Gastrocnemius medialis (tissue), 4 donors: ENCODE measurements at regions not wholly inside any gene's neighbourhood (a gene's known extent, or its start where the extent isn't known, plus 50 kb on each side); places are given as distances from the start of the nearest gene placed in this dataset.
A peak's percentile ranks its signal among the peaks of the same experiment; 100 is the strongest.

ENCODE experiments used
- ATAC-seq, 2 donors: fragments of 150-250 bp; one replicate each; pipeline ENCODE4 v1.9.1; 2016
- DNase-seq, 2 donors: peaks; one replicate each; pipeline ENCODE4 v3.0.0-alpha.2; 2019
- H3K27ac ChIP-seq, 4 donors: fragments of 200-600 bp; sonication (generic); 1 replicate in 1 of 4; 2 replicates in 3 of 4; pipeline ENCODE4 v1.5.1; 2016 to 2018; ENCODE audit warnings: mild to moderate bottlenecking in 2 of 4, moderate library complexity in 1 of 4
- H3K27me3 ChIP-seq, 3 donors: fragments of 200-600 bp; sonication (generic) in 2 of 3; 1 replicate in 1 of 3; 2 replicates in 2 of 3; pipeline versions ENCODE4 v1.5.1 to v1.6.0; 2016 to 2019; ENCODE audit warnings: mild to moderate bottlenecking in 1 of 3, moderate library complexity in 1 of 3
- H3K36me3 ChIP-seq, 2 donors: fragments of 200-600 bp; sonication (generic) in 1 of 2; one replicate each; pipeline ENCODE4 v1.5.1; 2017 to 2018
- H3K4me1 ChIP-seq, 2 donors: fragments of 200-600 bp; sonication (generic) in 1 of 2; one replicate each; pipeline ENCODE4 v1.5.1; 2016 to 2017; ENCODE audit warnings: mild to moderate bottlenecking in 2 of 2
- H3K4me3 ChIP-seq, 4 donors: fragments of 200-600 bp; sonication (generic) in 3 of 4; 1 replicate in 1 of 4; 2 replicates in 3 of 4; pipeline ENCODE4 v1.5.1; 2016 to 2019; ENCODE audit warnings: mild to moderate bottlenecking in 2 of 4
- H3K9me3 ChIP-seq, 3 donors: fragments of 200-600 bp; sonication (generic) in 2 of 3; 1 replicate in 1 of 3; 2 replicates in 2 of 3; pipeline ENCODE4 v1.5.1; 2016 to 2019
- CTCF ChIP-seq, 5 experiments: fragments of 450-650 bp in 3 of 5; fragments of 200-600 bp in 2 of 5; sonication (generic) in 2 of 5; IDR thresholded peaks in 4 of 5; conservative IDR thresholded peaks in 1 of 5; 1 replicate in 4 of 5; 2 replicates in 1 of 5; pipeline ENCODE4 v1.5.1; 2016 to 2019; ENCODE audit warnings: antibody characterized with exemption in 5 of 5, mild to moderate bottlenecking in 3 of 5, moderate library complexity in 3 of 5
- POLR2A ChIP-seq, 2 donors: fragments of 450-650 bp; IDR thresholded peaks; one replicate each; pipeline ENCODE4 v1.6.1; 2017; ENCODE audit warnings: antibody characterized with exemption in 2 of 2, mild to moderate bottlenecking in 2 of 2, moderate library complexity in 2 of 2
- in situ Hi-C, 4 donors: fragments of 200-750 bp; cut with MboI; loops; one replicate each; pipeline versions ENCODE4 v1.15.0 to v1.8.0; 2017; ENCODE audit warnings: low sequenced_read_pairs in 4 of 4
- intact Hi-C: fragments of 100-400 bp; cut with DNase I; formaldehyde crosslinking; loops from one replicate; pipeline ENCODE4 v1.15.1; 2023; ENCODE audit warnings: low total_unique reads

GRCh38 chr1:60904099-60904851, 178.1 kb upstream of the NFIA start:
- Histone ChIP-seq H3K27ac (peak overlapping the region; percentile 87 to 90 (median 88)), H3K4me1 (peaks cover 42 to 51% of the 10 kb centered on the region in 2 donors), H3K36me3 (no peaks in the 10 kb centered on the region), H3K4me3 (no peak overlapping the region), H3K27me3 (no peaks in the 10 kb centered on the region), H3K9me3 (no peaks in the 10 kb centered on the region)
- in situ Hi-C loops (no loop called here), intact Hi-C loops (loop anchor here (2.0 kb wide), 1 partner anchor 139 kb away; no protein-coding TSS in a partner anchor)
- DNase-seq = peak; percentile 80 to 93
- no peak for TF ChIP-seq POLR2A (IDR thresholded peaks at IDR 0.05)
- no peak for TF ChIP-seq CTCF (IDR thresholded peaks at IDR 0.05 in 4 of 5, conservative IDR thresholded peaks at IDR 0.05 in 1 of 5)
- peak; percentile 86 to 89 for ATAC-seq

- no peaks in the 10 kb centered on the region for H3K27me3 ChIP-seq
- ATAC-seq = peak; percentile 83 to 85
- H3K36me3 ChIP-seq = no peaks in the 10 kb centered on the region
- no peak for TF ChIP-seq CTCF (IDR thresholded peaks at IDR 0.05 in 4 of 5, conservative IDR thresholded peaks at IDR 0.05 in 1 of 5)
- no peak for TF ChIP-seq POLR2A (IDR thresholded peaks at IDR 0.05)
- peak overlapping the region; percentile 87 to 90 (median 88) for H3K27ac ChIP-seq
- H3K4me3 ChIP-seq = no peak overlapping the region
- in situ Hi-C loops = no loop called here
- no peaks in the 10 kb centered on the region for H3K9me3 ChIP-seq
- intact Hi-C loops = no loop called here
- peaks cover 42 to 51% of the 10 kb centered on the region in 2 donors for H3K4me1 ChIP-seq
- DNase-seq = peak; percentile 86 to 96
Measured at GRCh38 chr1:60903591-60903990, 178.8 kb upstream of the NFIA start.

GRCh38 chr1:60899464-60899863, 182.9 kb upstream of the NFIA start:
- Histone ChIP-seq H3K36me3 (no peaks in the 10 kb centered on the region), H3K27ac (no peak overlapping the region), H3K27me3 (no peaks in the 10 kb centered on the region), H3K4me3 (no peak overlapping the region), H3K4me1 (peaks cover 35 to 37% of the 10 kb centered on the region in 2 donors), H3K9me3 (no peaks in the 10 kb centered on the region)
- intact Hi-C loops = loop anchor here (10.0 kb wide), 1 partner anchor 45 kb away; no protein-coding TSS in a partner anchor
- DNase-seq (no peak), ATAC-seq (no peak)
- TF ChIP-seq CTCF (IDR thresholded peaks at IDR 0.05 in 4 of 5, conservative IDR thresholded peaks at IDR 0.05 in 1 of 5) (no peak), POLR2A (IDR thresholded peaks at IDR 0.05) (no peak)
- in situ Hi-C loops = no loop called here

- peaks cover 30 to 33% of the 10 kb centered on the region in 2 donors for H3K4me1 ChIP-seq
- H3K27ac ChIP-seq = no peak overlapping the region
- in situ Hi-C loops (no loop called here), intact Hi-C loops (loop anchor here (10.0 kb wide), 1 partner anchor 46 kb away; no protein-coding TSS in a partner anchor)
- H3K4me3 ChIP-seq = no peak overlapping the region
- no peak for TF ChIP-seq CTCF (IDR thresholded peaks at IDR 0.05 in 4 of 5, conservative IDR thresholded peaks at IDR 0.05 in 1 of 5)
- no peak for TF ChIP-seq POLR2A (IDR thresholded peaks at IDR 0.05)
- DNase-seq (no peak), ATAC-seq (no peak)
- no peaks in the 10 kb centered on the region for H3K36me3 ChIP-seq
- no peaks in the 10 kb centered on the region for H3K27me3 ChIP-seq
- H3K9me3 ChIP-seq = no peaks in the 10 kb centered on the region
Measured at GRCh38 chr1:60898987-60899386, 183.4 kb upstream of the NFIA start.
